GM23338 (cell line): ENCODE measurements at regions not wholly inside any gene's neighbourhood (a gene's known extent, or its start where the extent isn't known, plus 50 kb on each side); places are given as distances from the start of the nearest gene placed in this dataset.

Experiments
- ATAC-seq: fragments of 200-7000 bp; cut with Tn5 transposase; 3 replicates; pipeline ENCODE4 v1.9.1; 2020
- DNase-seq: peaks from one replicate; pipeline ENCODE4 v3.0.0-alpha.2; 2015; ENCODE audit warnings: low spot score
- H2AFZ ChIP-seq: fragments of 200-600 bp; sonication (generic); 2 replicates; pipeline ENCODE4 v1.8.0; 2016; ENCODE audit warnings: antibody characterized with exemption, mild to moderate bottlenecking, moderate library complexity
- H3F3A ChIP-seq: fragments of 200-600 bp; sonication (generic); replicated peaks from 2 replicates; pipeline ENCODE4 v1.8.0; 2017; ENCODE audit warnings: antibody characterized with exemption, mixed run types, low read depth
- H3K27ac ChIP-seq: fragments of 200-600 bp; sonication (generic); 2 replicates; pipeline ENCODE4 v1.6.1; 2016; ENCODE audit warnings: low read depth
- H3K27me3 ChIP-seq: fragments of 200-600 bp; sonication (generic); 2 replicates; pipeline ENCODE4 v1.8.0; 2016; ENCODE audit warnings: mild to moderate bottlenecking, mixed run types, moderate library complexity; ENCODE audit not compliant: insufficient read depth
- H3K36me3 ChIP-seq: fragments of 200-600 bp; sonication (generic); 2 replicates; pipeline ENCODE4 v1.8.0; 2016; ENCODE audit warnings: mild to moderate bottlenecking; ENCODE audit not compliant: insufficient read depth
- H3K4me1 ChIP-seq: fragments of 200-600 bp; sonication (generic); 2 replicates; pipeline ENCODE4 v1.8.0; 2016; ENCODE audit warnings: mild to moderate bottlenecking, moderate library complexity; ENCODE audit not compliant: insufficient read depth
- H3K4me2 ChIP-seq: fragments of 200-600 bp; sonication (generic); 2 replicates; pipeline ENCODE4 v1.7.1; 2017; ENCODE audit warnings: mixed run types
- H3K4me3 ChIP-seq: fragments of 200-600 bp; sonication (generic); 2 replicates; pipeline ENCODE4 v1.6.1; 2016; ENCODE audit warnings: mixed run types
- H3K79me2 ChIP-seq: fragments of 200-600 bp; sonication (generic); replicated peaks from 2 replicates; pipeline ENCODE4 v1.8.0; 2017; ENCODE audit warnings: mild to moderate bottlenecking; ENCODE audit not compliant: insufficient read depth
- H3K9me2 ChIP-seq: fragments of 200-600 bp; sonication (generic); 2 replicates; pipeline ENCODE4 v1.8.0; 2017; ENCODE audit not compliant: insufficient read depth
- H4K20me1 ChIP-seq: fragments of 200-600 bp; sonication (generic); replicated peaks from 2 replicates; pipeline ENCODE4 v1.8.0; 2017; ENCODE audit warnings: mild to moderate bottlenecking; ENCODE audit not compliant: insufficient read depth
- H3K27ac Mint-ChIP-seq: 2 replicates; pipeline ENCODE4 v1.8.0; 2020; ENCODE audit warnings: inconsistent platforms, mild to moderate bottlenecking, moderate library complexity, mixed read lengths
- H3K27me3 Mint-ChIP-seq: 3 replicates; pipeline ENCODE4 v1.8.0; 2022; ENCODE audit warnings: low read depth, mild to moderate bottlenecking, moderate library complexity, mixed read lengths, inconsistent platforms; ENCODE audit not compliant: insufficient read depth, poor library complexity
- H3K36me3 Mint-ChIP-seq: 3 replicates; pipeline ENCODE4 v1.8.0; 2021; ENCODE audit warnings: low read depth, mild to moderate bottlenecking, inconsistent platforms, moderate library complexity, mixed read lengths
- H3K4me1 Mint-ChIP-seq: 3 replicates; pipeline ENCODE4 v1.8.0; 2020; ENCODE audit warnings: mild to moderate bottlenecking, inconsistent platforms, mixed read lengths
- H3K4me3 Mint-ChIP-seq: 3 replicates; pipeline ENCODE4 v1.8.0; 2021; ENCODE audit warnings: moderate library complexity, mild to moderate bottlenecking, inconsistent platforms, mixed read lengths
- H3K9me3 Mint-ChIP-seq: 3 replicates; pipeline ENCODE4 v1.8.0; 2020; ENCODE audit warnings: moderate library complexity, mild to moderate bottlenecking, inconsistent platforms, mixed read lengths
- CREB1 ChIP-seq: fragments of 250-450 bp; sonication (Bioruptor Pico); IDR thresholded peaks from 2 replicates; pipeline ENCODE4 v1.5.0; 2020; ENCODE audit warnings: low read depth, mild to moderate bottlenecking, moderate library complexity
- ETS1 ChIP-seq: IDR thresholded peaks from 2 replicates; pipeline ENCODE4 v1.6.1; 2016; ENCODE audit warnings: antibody characterized with exemption
- EZH2 ChIP-seq: fragments of 200-600 bp; sonication (generic); IDR thresholded peaks from one replicate; pipeline ENCODE4 v1.8.0; 2017; ENCODE audit warnings: antibody characterized with exemption, mild to moderate bottlenecking, low read depth; ENCODE audit not compliant: unreplicated experiment
- EZH2phosphoT487 ChIP-seq: fragments of 200-600 bp; sonication (generic); IDR thresholded peaks from one replicate; pipeline ENCODE4 v1.8.1; 2018; ENCODE audit warnings: antibody characterized with exemption; ENCODE audit not compliant: unreplicated experiment
- JUNB ChIP-seq: IDR thresholded peaks from one replicate; pipeline ENCODE4 v1.6.1; 2016; ENCODE audit warnings: antibody characterized with exemption; ENCODE audit not compliant: unreplicated experiment
- NANOG ChIP-seq: IDR thresholded peaks from 2 replicates; pipeline ENCODE4 v1.6.1; 2016; ENCODE audit warnings: antibody characterized with exemption, borderline replicate concordance
- POLR2AphosphoS5 ChIP-seq: IDR thresholded peaks from 2 replicates; pipeline ENCODE4 v1.6.1; 2016; ENCODE audit warnings: antibody characterized with exemption, low read depth
- STAT1 ChIP-seq: IDR thresholded peaks from one replicate; pipeline ENCODE4 v1.6.1; 2016; ENCODE audit warnings: antibody characterized with exemption; ENCODE audit not compliant: unreplicated experiment
- ZNF114 ChIP-seq: fragments of 250-450 bp; sonication (Bioruptor Pico); IDR thresholded peaks from 2 replicates; pipeline ENCODE4 v1.5.0; 2020; ENCODE audit warnings: mild to moderate bottlenecking, moderate library complexity
- ZNF331 ChIP-seq: fragments of 250-450 bp; sonication (Bioruptor Pico); IDR thresholded peaks from 2 replicates; pipeline ENCODE4 v1.5.0; 2020; ENCODE audit warnings: low read depth, mild to moderate bottlenecking, moderate library complexity
- ZNF462 ChIP-seq: fragments of 250-450 bp; sonication (Bioruptor Pico); IDR thresholded peaks from 2 replicates; pipeline ENCODE4 v1.5.0; 2020; ENCODE audit warnings: mild to moderate bottlenecking, moderate library complexity
- TF ChIP-seq, protein P1 (sequence below): IDR thresholded peaks from one replicate; pipeline ENCODE4 v1.6.1; 2018; ENCODE audit warnings: antibody characterized with exemption; ENCODE audit not compliant: unreplicated experiment
- TF ChIP-seq, protein P2 (sequence below), 2 experiments: fragments of 200-600 bp in 1 of 2; sonication (generic) in 1 of 2; conservative IDR thresholded peaks; 2 replicates each; pipeline versions ENCODE4 v1.5.1 to v1.6.1; 2016 to 2017; ENCODE audit warnings: antibody characterized with exemption in 2 of 2, low read depth in 2 of 2, mild to moderate bottlenecking in 2 of 2, moderate library complexity in 1 of 2

DNA sequence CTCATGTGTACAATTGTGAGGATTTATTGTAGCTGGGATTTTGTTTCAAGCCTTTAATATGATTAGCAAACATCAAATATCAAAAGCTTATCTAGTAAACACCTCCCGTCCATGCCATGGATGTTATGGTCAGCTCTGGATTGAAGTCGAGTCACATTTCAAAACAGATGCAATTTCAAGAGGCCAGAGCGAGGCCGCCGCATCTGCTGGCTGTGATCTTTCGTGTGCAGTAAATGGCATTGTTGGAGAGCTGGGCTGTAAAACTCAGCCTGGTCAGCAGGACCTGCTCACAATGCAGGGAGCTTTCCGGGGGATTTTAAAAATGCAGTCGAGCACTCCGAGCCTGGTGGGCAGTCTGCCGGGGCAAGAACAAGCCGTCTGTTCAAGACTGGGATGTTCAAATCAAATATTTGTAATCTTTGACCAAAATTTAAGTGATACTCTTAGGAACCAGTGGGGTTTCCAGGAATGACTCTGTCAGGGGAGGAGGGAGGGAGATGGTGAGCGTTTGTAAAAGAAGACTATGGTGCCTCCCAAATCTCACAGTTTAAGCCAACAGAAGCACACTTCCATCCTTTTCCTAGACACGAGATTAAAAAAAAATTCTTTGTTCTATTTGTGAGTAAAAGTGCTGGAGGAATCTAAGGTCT is 97.6 kb downstream of the MYCN start:
- no peak for ATAC-seq
- Mint-ChIP-seq H3K4me1 (peaks cover 36% of the 10 kb centered on the region), H3K4me3 (no peak overlapping the region), H3K27ac (no peak overlapping the region), H3K36me3 (no peaks in the 10 kb centered on the region), H3K9me3 (no peaks in the 10 kb centered on the region; the same call in 2 of the 3 replicates), H3K27me3 (peaks cover 7% of the 10 kb centered on the region)
- H3K27ac ChIP-seq, result no peak overlapping the region
- H4K20me1 ChIP-seq, result no peaks in the 10 kb centered on the region
- peaks cover 6% of the 10 kb centered on the region for H3K4me1 ChIP-seq
- H3K27me3 ChIP-seq, result no peaks in the 10 kb centered on the region
- no peak overlapping the region; the same call in 1 of the 2 replicates for H2AFZ ChIP-seq
- no peak overlapping the region for H3K4me2 ChIP-seq
- TF ChIP-seq JUNB (no peak), EZH2phosphoT487 (no peak), ZNF114 (no peak), ETS1 (no peak), CREB1 (CRISPR knock-in tag) (no peak), STAT1 (no peak), ZNF331 (CRISPR knock-in tag) (no peak), EZH2 (no peak), POLR2AphosphoS5 (no peak), NANOG (no peak), ZNF462 (CRISPR knock-in tag) (no peak)
- TF ChIP-seq, protein P1, sequence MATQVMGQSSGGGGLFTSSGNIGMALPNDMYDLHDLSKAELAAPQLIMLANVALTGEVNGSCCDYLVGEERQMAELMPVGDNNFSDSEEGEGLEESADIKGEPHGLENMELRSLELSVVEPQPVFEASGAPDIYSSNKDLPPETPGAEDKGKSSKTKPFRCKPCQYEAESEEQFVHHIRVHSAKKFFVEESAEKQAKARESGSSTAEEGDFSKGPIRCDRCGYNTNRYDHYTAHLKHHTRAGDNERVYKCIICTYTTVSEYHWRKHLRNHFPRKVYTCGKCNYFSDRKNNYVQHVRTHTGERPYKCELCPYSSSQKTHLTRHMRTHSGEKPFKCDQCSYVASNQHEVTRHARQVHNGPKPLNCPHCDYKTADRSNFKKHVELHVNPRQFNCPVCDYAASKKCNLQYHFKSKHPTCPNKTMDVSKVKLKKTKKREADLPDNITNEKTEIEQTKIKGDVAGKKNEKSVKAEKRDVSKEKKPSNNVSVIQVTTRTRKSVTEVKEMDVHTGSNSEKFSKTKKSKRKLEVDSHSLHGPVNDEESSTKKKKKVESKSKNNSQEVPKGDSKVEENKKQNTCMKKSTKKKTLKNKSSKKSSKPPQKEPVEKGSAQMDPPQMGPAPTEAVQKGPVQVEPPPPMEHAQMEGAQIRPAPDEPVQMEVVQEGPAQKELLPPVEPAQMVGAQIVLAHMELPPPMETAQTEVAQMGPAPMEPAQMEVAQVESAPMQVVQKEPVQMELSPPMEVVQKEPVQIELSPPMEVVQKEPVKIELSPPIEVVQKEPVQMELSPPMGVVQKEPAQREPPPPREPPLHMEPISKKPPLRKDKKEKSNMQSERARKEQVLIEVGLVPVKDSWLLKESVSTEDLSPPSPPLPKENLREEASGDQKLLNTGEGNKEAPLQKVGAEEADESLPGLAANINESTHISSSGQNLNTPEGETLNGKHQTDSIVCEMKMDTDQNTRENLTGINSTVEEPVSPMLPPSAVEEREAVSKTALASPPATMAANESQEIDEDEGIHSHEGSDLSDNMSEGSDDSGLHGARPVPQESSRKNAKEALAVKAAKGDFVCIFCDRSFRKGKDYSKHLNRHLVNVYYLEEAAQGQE, result no peak
- TF ChIP-seq, protein P2, sequence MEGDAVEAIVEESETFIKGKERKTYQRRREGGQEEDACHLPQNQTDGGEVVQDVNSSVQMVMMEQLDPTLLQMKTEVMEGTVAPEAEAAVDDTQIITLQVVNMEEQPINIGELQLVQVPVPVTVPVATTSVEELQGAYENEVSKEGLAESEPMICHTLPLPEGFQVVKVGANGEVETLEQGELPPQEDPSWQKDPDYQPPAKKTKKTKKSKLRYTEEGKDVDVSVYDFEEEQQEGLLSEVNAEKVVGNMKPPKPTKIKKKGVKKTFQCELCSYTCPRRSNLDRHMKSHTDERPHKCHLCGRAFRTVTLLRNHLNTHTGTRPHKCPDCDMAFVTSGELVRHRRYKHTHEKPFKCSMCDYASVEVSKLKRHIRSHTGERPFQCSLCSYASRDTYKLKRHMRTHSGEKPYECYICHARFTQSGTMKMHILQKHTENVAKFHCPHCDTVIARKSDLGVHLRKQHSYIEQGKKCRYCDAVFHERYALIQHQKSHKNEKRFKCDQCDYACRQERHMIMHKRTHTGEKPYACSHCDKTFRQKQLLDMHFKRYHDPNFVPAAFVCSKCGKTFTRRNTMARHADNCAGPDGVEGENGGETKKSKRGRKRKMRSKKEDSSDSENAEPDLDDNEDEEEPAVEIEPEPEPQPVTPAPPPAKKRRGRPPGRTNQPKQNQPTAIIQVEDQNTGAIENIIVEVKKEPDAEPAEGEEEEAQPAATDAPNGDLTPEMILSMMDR (conservative IDR thresholded peaks at IDR 0.05; ENCODE audit: low read depth in 2 of 2), result no peak
- no peaks in the 10 kb centered on the region for H3F3A ChIP-seq
- no peaks in the 10 kb centered on the region for H3K79me2 ChIP-seq
- no peaks in the 10 kb centered on the region for H3K9me2 ChIP-seq
- no peaks in the 10 kb centered on the region for H3K36me3 ChIP-seq
- no peak for DNase-seq
- no peak overlapping the region for H3K4me3 ChIP-seq
